GM19043 (cell line): ENCODE measurements at regions not wholly inside any gene's neighbourhood (a gene's known extent, or its start where the extent isn't known, plus 50 kb on each side); places are given as distances from the start of the nearest gene placed in this dataset.

ENCODE experiments used
- ATAC-seq: cut with Tn5 transposase; IDR thresholded peaks from one replicate; pipeline ENCODE4 v1.9.1; 2021; ENCODE audit warnings: low read depth; ENCODE audit not compliant: unreplicated experiment

DNA sequence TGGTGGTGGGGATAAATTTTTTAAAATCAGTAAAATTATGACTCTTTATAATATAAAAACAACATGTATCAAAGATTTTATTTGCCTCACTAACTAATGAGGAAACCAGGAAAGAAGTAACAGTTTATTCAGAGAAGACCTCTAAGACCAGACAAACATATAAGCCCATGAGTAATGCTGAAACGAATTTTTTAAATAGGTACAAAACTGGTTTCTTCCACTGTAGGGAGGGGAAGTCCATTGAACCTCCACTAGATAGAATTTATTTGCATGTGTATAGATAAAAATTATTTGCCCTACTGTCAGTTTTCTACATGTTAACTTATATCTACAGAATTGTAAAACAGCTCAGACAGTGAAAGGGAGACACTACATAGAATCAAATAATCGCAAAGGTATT is 86.8 kb downstream of the ZC3H11B start:
- no peak for ATAC-seq

DNA sequence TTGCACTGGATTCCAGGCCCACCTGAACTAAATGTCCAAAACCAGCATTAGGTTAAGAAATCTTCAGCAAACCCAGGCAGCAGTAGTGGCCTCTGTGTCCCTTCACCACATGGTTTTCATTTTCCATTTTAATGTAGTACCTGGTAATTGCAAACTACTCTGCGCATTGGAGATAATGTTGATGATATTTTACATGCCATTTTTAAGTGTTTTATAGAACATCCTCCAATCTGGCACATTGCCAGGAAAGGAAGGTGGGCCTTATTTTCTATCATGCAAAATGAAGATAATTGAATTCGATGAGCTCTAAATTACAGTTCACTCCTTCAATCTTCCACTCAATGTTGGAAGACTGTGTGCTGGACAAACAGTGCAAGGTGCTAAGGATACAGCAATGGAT is 89.5 kb downstream of the ZC3H11B start:
- no peak for ATAC-seq

DNA sequence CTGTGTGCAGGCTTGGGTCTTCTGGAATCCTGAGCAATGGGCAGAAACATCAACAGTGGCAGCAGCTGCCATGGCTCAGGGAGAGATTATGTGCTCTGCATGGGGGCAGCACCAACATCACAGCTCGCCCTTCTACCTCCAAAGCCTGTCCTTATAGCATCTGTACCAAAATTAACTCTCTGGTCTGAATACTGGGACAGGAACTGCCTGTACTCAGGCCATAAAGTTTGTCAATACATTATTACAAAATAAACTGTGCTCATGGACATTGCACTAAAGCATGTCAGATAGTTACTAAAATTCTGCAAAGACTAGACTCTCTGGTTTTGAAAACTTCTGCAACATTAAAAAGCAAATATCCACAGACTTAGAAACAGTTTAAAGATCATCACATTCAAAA is 91.6 kb downstream of the ZC3H11B start:
- ATAC-seq, result no peak

DNA sequence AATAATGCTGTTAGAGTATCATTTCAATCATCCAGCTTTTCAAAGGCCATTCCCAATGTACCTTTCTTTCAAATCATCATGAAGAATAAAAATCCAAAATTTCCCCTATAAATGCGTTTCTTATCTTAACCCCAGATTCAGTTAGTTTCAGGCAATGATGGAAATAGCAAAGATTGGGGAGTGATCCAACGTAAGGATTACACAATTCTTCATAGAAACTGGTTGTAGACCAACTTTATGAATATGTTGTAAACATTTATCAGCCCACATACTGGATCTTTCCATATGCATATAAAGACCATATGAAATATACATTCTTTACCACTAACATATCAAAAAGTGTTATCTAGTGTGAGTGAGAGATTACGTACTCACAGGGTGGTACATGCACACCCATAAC is 92.7 kb downstream of the ZC3H11B start:
- ATAC-seq, result no peak

DNA sequence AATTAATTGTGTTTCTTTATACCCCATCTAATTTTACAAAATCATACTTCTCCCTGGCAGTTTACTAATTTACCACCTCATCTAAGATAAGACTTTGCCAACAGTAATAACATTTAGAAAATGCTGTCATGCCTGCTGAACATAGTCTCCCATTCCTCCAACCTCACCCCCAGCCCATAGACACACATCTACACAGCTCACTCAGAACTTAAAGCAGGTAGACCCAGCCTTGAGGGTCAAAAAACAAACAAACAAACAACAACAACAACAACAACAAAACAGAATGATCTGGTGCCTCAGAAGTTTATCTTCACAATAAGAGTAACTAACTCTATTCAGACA is 94.0 kb downstream of the ZC3H11B start:
- no peak for ATAC-seq

DNA sequence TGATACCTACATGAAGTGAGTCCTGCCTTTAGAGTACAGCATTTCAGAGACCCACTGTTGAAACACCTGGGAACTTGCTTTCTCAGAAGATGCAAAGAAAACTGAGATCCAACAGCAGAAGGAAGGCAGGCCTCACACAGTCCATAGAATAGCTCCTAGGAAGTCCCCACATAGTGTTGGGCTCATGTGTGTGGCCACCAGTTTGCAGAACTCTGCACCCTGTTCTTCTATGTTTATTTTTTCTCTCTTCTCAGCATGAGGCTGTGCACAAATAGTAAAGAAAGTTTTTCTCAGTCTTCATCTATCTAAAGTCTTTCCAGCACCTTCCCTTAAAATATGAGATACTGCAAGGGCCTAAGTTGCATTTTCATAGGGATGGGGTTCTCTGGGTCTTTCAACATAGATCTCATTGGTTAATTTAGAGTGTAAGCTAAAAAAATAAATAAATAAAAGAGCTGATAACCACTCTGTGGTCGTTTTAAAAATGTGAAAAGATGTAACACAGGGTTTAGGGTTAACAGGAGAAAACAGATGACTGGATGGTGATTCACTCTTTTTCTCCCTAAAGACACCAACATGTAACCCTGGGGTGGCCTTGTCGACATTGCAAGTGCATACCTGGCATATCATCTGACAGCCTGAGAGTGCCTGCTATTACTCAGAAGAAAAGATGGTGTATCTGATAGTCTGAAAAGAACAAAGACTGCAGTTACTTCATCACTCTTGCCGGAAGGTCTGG is 94.6 kb downstream of the ZC3H11B start:
- ATAC-seq, result no peak

DNA sequence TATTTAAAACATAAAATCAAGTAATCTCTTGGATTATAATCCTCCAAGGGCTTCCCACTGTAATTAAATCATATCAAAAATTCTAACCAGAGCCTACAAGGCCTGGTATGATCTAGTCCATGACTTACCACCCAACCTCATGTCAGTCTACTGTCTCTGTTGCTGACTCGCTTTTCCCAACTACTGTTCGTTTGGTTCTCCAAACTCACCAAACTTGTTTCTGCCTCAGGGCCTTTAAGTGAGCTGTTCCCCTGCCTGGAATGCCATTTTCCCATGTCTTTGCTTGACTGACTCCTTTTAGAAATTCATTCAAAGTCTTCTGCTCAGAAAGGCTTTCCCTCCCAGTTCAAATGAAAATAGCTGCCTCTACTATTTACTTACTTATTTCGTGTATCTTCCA is 95.9 kb downstream of the ZC3H11B start:
- ATAC-seq, result no peak

DNA sequence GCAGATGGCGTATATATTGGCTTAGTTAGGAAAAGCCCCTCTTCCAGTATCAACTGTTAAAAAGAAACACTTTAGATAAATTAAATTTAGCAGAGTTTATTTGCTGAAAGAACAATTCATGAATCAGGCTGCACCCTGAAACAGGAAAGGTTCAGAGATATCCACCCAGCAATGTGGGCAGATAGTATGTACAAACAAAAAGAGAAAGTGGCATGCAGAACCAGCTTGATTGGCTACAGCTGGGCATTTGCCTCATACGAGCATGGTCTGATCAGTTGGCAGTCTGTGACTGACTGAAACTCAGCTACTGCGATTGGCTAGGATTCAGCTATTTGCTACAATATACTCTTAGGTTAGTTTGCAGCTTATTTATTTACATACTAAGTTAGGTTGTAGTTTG is 98.2 kb downstream of the ZC3H11B start:
- no peak for ATAC-seq

DNA sequence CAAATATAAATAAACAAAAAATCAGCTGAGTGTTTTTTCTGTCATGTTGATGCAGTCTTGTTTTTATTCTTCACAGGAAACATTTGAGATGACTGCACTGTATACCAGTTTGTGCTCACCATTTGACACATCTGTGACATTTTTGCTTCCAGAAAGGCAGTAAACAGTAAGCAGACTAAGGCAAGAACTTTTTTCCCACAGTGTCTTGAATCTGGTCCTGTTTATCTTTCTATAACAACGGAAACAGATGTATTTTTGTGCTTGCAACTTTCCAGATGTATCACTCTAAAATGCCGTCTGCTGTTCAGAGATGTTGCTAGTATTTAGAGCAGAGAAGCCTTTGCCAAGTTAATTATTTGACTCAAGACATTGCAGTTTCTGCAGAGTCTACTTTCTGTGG is 105.5 kb downstream of the ZC3H11B start:
- ATAC-seq, result no peak

DNA sequence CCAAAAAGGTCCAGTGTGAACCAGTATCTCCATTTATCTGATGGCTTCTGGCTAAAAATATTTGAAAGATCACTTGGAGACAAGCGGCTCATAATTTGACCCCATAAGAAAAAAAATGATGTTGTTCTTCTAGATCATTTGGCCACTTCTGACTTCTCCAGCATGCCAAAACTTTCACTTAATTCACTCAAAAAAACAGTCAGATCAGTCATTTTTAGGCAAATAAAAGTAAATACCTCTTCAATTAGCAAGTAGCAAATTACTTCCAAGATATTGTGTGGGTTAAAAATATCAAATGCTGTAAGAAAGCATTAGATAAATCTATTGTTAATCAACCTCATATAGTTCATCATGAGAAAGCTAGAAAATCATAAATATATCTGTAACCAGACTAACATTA is 106.0 kb downstream of the ZC3H11B start:
- no peak for ATAC-seq

DNA sequence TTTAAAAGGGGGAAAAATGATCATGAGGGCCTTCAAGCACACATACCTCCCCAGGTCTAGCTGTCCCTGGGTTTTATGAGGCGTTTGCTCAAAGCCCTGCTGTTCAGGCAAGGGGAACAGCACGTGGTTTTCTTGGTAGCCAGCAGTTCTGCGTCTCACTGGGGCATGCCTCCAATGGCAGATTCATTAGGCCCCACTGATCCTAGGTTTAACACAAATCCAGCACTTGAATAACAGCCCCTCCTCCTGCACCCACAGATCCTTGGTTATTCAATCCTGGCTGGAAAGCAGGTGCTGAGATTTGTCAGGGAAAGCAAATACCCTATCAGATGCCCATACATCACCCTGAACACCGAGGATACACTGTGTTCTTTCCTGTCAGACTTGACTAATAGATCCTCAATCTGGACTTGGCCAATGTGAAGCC is 106.4 kb downstream of the ZC3H11B start:
- ATAC-seq, result no peak

DNA sequence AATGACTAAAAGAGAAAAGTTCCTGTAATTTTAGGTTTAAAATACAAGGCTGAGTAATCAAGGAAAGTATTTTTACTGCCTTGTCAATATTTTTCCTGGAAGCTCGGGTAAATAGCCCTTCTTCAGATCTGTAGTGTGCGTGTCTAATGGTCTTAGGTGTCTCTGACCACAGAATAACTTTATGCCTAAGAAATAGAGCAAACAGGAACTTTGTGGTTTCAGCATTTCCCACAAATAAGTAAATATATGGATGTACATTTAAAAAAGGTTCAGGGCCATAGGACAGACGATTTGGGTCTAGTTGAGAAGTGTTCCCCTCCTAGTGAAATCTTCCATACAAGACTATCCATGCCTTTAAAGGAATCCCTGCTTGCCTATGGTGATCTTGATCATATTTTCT is 107.0 kb downstream of the ZC3H11B start:
- no peak for ATAC-seq

DNA sequence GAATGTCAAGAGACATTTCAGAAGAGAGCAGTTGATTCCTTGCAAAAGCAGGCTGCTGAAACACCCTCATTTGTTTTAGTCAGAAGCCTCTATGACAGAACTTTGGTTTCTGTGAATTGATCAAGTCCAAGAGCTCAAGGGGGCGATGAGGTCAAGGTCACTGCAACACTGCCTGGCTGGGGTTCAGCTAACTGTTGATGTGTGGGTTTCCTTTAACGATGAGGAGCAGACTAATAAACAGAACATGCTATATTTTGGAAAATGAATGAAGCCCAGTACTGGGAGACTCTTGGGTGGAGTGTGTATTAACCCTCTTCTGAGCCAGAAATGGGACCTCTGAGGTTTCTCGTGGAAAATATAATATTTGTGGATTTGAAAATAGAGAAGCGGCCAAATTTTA is 109.3 kb downstream of the ZC3H11B start:
- ATAC-seq, result no peak

DNA sequence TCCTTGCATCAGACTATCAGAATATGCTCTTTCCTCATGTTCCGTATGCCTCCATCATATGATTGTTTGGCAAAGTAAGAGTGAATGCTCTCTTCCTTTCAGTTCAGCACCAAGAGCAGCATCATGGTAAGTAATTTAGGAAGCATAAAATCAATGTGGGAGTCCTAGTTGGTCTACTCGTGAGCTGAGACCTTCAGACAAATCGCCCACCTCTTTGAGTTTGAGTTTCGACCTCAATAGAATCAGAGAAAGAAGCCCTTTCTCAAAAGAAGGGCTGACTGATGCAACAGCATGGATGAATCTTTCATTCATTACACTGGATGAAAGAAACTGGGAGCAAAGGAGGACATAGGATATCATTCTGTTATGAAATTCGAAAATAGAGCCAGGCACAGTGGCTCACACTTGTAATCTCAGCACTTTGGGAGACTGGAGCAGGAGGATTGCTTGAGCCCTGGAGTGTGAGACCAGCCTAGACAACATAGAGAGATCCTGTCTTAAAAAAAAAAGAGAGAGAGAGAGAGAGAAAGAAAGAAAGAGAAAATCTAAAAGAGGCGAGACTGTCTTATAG is 112.5 kb downstream of the ZC3H11B start:
- no peak for ATAC-seq

DNA sequence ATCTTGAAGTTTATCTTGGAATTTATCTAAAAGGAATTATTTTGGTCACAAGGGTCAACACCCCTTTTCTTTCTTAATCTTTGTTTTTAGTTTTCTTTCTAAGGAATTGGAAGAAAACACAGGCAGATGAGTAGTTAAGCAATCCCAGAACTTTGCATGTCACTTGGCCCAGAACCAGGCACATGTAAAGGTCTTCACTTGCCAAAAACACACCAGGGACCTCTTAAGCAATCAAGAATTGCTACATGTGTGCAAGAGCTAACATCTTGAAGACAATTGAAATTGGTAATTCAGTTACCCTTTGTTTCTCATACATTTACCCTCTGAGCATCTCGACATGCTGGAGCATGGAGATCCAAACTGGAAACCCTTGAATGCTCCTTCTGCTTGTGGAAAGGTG is 114.2 kb downstream of the ZC3H11B start:
- no peak for ATAC-seq

DNA sequence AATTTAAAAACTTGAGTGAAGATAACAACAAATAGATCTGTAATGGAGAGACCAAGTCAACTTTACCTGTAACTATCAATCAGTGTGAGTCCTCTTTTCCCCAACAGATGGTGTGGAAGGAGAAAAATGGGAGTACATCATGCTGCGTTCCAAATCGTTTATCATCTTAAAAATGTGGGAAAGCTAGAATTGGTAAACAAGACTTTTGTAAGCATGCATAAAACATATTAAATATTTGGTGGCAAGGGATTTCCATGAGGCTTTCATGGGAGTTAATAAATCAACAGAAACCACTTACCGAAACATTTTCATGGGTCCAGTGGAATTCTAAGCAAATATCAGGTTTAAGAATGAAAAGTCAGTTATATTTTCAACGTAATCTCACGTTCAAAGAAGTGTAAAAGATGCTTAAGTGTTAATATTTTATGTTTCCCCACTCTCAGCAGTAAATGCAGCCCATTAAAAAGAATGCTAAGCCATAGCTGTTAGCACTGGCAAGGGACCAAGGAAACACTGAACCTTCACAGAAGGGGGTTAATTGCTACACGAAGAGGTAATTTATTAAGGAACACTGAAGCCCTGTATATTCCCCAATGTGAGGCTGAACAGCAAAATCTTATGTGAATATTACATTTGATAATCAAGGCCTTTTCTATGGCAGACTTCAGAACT is 117.0 kb downstream of the ZC3H11B start:
- no peak for ATAC-seq

DNA sequence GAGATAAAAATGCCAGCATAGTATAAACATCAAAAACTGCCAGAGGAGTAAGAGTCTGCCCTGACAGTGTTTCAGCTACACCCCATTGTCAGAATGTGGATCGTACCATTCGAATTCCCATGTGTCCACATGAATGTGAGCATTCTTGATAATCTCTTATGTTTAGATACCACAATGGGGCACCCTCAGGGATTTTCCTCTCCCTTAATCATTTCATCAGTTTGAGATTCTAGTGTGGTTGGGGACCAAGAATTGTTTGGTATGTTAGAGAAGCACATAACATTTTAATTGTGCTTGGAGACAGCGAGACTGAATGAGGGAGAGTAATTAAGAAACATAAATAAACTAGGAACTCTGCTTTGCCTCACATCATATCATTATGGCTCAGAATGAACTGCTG is 120.2 kb downstream of the ZC3H11B start:
- ATAC-seq, result no peak

DNA sequence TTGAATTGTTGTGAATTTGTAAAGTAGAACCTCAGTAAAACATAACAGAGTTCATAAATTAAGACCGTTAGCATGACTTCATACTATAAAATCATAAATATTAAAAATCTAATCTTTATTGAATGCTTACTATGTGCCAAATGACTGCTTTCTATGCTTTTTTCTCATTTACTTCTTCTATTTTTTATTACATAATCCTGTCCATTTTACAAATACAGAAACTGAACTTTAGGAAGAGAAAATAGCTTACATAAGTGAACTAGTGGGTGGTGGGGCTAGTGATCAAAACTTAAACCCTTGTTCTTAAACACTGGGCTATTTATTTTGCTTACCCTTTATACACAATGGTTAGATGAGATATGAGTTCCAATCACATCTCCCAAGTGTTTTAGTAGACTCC is 122.3 kb downstream of the ZC3H11B start:
- ATAC-seq, result no peak

DNA sequence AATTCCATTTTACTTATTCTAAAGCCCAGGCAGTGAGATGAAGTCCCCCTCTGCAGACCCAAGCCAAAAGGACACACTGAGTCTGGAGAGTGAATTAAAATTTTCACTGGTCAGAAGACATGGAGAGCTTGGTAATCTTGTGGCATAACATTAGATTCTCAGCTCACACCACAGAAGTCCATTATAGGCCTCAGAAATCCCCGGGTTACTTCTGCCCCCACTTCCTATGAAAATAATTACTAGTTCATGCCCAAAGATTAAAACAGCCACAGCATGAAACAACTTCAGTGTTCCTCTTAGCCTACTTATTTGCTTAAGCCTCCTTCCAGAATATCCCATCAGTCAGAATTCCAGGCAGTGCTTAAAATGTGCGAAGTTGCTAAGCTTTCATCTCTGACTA is 123.3 kb downstream of the ZC3H11B start:
- no peak for ATAC-seq

DNA sequence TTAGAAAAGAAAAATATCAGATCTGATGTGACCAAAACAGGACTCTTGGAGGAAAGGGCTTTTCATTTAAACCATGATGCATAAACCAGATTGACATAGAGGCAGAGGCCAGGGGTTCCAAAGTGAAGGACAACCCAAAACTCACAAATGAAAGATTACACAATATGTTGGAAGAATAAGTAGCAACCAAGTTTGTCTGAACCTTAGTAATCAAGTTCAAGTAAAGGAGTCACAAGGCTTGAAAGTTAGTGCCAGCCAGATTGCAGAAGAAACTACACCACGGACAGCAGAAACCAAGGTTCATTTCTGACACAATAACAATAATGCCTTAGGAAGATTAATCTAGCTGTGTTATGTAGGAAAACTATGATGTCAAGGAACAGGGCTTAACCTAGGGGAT is 124.6 kb downstream of the ZC3H11B start:
- no peak for ATAC-seq

DNA sequence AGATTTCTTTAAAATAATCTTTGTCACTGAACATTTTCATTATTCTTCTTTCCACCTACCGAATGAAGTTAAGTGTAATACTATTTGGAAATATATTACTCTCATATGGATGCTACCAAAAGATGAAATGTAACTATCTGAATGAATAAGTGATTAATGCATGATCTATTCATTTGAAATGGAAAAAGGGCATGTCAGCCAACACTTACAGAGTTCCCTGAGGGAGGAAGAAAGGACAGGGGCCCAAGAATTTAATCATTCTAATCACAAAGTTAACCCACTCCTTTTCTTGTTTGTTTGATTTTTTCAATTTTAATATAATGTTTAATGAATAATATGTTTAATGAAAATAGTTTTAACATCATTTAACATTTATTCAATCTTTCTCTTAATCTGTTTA is 129.4 kb downstream of the ZC3H11B start:
- ATAC-seq, result no peak

DNA sequence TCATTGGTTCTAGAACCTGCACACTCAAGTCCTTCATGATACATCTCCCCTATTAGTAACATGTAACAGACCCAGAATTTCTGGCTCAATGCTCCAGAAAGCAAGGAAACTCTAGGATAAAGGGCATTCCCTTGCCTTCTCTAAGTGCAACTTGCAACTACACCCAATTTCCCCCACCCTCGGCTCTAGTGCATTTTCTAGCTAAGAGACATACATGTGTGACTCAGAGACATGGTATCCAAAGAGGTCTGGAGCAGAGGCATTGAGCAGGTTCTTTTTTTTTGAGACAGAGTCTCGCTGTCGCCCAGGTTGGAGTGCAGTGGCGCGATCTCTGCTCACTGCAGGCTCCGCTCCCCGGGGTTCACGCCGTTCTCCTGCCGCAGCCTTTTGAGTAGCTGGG is 132.9 kb downstream of the ZC3H11B start:
- no peak for ATAC-seq
